ENCODE measurements at regions not wholly inside any gene's neighbourhood (a gene's known extent, or its start where the extent isn't known, plus 50 kb on each side); places are given as distances from the start of the nearest gene placed in this dataset.
"Not testable (repeated sequence)": the region's sequence is repeated elsewhere in the genome, so short reads cannot be mapped to it uniquely, and the experiment has no call there.

DNA sequence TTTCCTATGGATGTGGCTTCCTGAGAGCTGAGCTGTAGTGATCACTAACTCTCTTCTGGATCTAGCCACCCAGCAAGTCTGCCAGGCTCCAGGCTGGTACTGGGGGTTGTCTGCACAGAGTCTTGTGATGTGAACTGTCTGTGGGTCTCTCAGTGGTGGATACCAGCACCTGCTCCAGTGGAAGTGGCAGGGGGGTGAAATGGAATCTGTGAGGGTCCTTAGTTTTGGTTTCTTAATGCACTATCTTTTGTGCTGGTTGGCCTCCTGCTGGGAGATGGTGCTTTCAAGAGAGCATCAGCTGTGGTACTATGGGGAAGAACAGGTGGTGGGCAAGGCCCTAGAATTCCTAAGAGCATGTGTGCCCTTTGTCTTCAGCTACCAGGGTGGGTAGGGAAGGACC is 140.7 kb downstream of the TENT5C start:
- H3K4me3 ChIP-seq (ENCODE audit: insufficient read depth, low read depth, low read length); dilution Hi-C loops (cut with HindIII; ENCODE audit: low sequenced_read_pairs, unreplicated experiment); H2BK15ac ChIP-seq (ENCODE audit: low read depth, low read length); H3K9me1 ChIP-seq (ENCODE audit: insufficient read depth, low read length); DNase-seq; H3K23ac ChIP-seq (ENCODE audit: low read depth, low read length); H2BK5ac ChIP-seq (ENCODE audit: low read depth, low read length, poor library complexity, severe bottlenecking); H2AFZ ChIP-seq (replicated peaks; ENCODE audit: low read length, poor library complexity); H3K9me3 ChIP-seq (ENCODE audit: control insufficient read depth, insufficient read depth, low read length); H2AK5ac ChIP-seq (ENCODE audit: low read depth, low read length); H3K27me3 ChIP-seq (ENCODE audit: control insufficient read depth, insufficient read depth, low read length); H2BK20ac ChIP-seq (ENCODE audit: low read depth, low read length); ATAC-seq (ENCODE audit: low read depth); BruUV-seq (replicated peaks); H3K9ac ChIP-seq (ENCODE audit: low read depth, low read length); H3K79me1 ChIP-seq (ENCODE audit: low read depth in 1 of 2, low read length in 2 of 2); in situ Hi-C loops (cut with MboI; ENCODE audit: low sequenced_read_pairs); H4K20me1 ChIP-seq (ENCODE audit: insufficient read depth, low read length); H4K5ac ChIP-seq (ENCODE audit: low read depth, low read length); H3K4me1 ChIP-seq (ENCODE audit: control insufficient read depth, insufficient read depth, low read length); H3K18ac ChIP-seq (ENCODE audit: low read depth, low read length); H3K4me2 ChIP-seq (ENCODE audit: low read depth, low read length); H4K8ac ChIP-seq (ENCODE audit: low read depth in 2 of 2, low read length in 2 of 2); H3K14ac ChIP-seq (replicated peaks; ENCODE audit: low read depth, low read length); H3K4ac ChIP-seq (ENCODE audit: low read depth, low read length); H3K36me3 ChIP-seq (ENCODE audit: control insufficient read depth, insufficient read depth, low read length); intact Hi-C loops (cut with micrococcal nuclease); POLR2A ChIA-PET (ENCODE audit: unreplicated experiment); H4K91ac ChIP-seq (ENCODE audit: insufficient read depth, low read depth, low read length); H3K27ac ChIP-seq (ENCODE audit: insufficient read depth, low read length); H2BK120ac ChIP-seq (ENCODE audit: low read depth, low read length); H2AK9ac ChIP-seq (replicated peaks; ENCODE audit: low read depth, low read length, poor library complexity); H3K56ac ChIP-seq (ENCODE audit: extremely low read depth, insufficient read depth, low read length): not testable (repeated sequence)
- CTCF ChIA-PET, result interaction anchor here (0.7 kb wide), 1 partner anchor 138 kb away, joined by 3 read pairs; no protein-coding TSS in a partner anchor

Data from IMR-90 (cell line).